Keratinocyte (primary cell): ENCODE measurements at regions not wholly inside any gene's neighbourhood (a gene's known extent, or its start where the extent isn't known, plus 50 kb on each side); places are given as distances from the start of the nearest gene placed in this dataset.

Experiments
- CTCF ChIP-seq, 3 experiments: IDR thresholded peaks in 1 of 3; conservative IDR thresholded peaks in 1 of 3; optimal IDR thresholded peaks in 1 of 3; 2 replicates in 2 of 3; 3 replicates in 1 of 3; pipeline versions ENCODE3 to v1.5.1; 2011; ENCODE audit warnings: low read length in 3 of 3, mild to moderate bottlenecking in 3 of 3, moderate library complexity in 2 of 3, control low read depth in 1 of 3, inconsistent platforms in 1 of 3; ENCODE audit not compliant: insufficient read depth in 2 of 3; ENCODE audit errors: extremely low read depth in 1 of 3
- EZH2 ChIP-seq: IDR thresholded peaks from one replicate; pipeline ENCODE4 v1.6.1; 2012; ENCODE audit warnings: inconsistent platforms, mild to moderate bottlenecking, low read length, moderate library complexity

- no peak for TF ChIP-seq CTCF (optimal IDR thresholded peaks at IDR 0.05 in 1 of 3, IDR thresholded peaks at IDR 0.05 in 1 of 3, conservative IDR thresholded peaks at IDR 0.05 in 1 of 3; ENCODE audit: extremely low read depth in 1 of 3, insufficient read depth in 2 of 3, low read length in 3 of 3)
- no peak for TF ChIP-seq EZH2
Observed at GRCh38 chr11:69970785-69971535, 107.2 kb upstream of the ANO1 start.
